Keratinocyte (primary cell): ENCODE measurements at regions not wholly inside any gene's neighbourhood (a gene's known extent, or its start where the extent isn't known, plus 50 kb on each side); places are given as distances from the start of the nearest gene placed in this dataset.

Experiments
- DNase-seq: peaks from one replicate; pipeline ENCODE4 v3.0.0-alpha.2; 2011; ENCODE audit warnings: low read depth, missing footprints, low spot score
- FAIRE-seq: peaks from 2 replicates; lab custom pipeline; 2011; peaks lifted over from hg19 to GRCh38; lab: Jason Lieb, UNC
- H2AFZ ChIP-seq: 2 replicates; pipeline ENCODE4 v1.6.0; 2012; ENCODE audit warnings: low read length, control low read depth, inconsistent platforms; ENCODE audit not compliant: control insufficient read depth
- H3K27ac ChIP-seq: 2 replicates; pipeline ENCODE4 v1.5.1; 2011; ENCODE audit warnings: low read length; ENCODE audit not compliant: control insufficient read depth, insufficient read depth
- H3K27me3 ChIP-seq: 3 replicates; pipeline ENCODE4 v1.6.0; 2011; ENCODE audit warnings: low read length; ENCODE audit not compliant: control insufficient read depth, insufficient read depth; ENCODE audit errors: extremely low read depth
- H3K36me3 ChIP-seq, 2 experiments: 2 replicates in 1 of 2; 3 replicates in 1 of 2; pipeline ENCODE4 v1.5.1; 2011; ENCODE audit warnings: low read length in 2 of 2, mild to moderate bottlenecking in 1 of 2; ENCODE audit not compliant: control insufficient read depth in 2 of 2, insufficient read depth in 2 of 2; ENCODE audit errors: extremely low read depth in 1 of 2
- H3K4me1 ChIP-seq: 3 replicates; pipeline ENCODE4 v1.5.1; 2011; ENCODE audit warnings: low read length; ENCODE audit not compliant: control insufficient read depth, insufficient read depth; ENCODE audit errors: extremely low read depth
- H3K4me2 ChIP-seq: 3 replicates; pipeline ENCODE4 v1.6.0; 2011; ENCODE audit warnings: low read depth, low read length; ENCODE audit not compliant: control insufficient read depth, insufficient read depth; ENCODE audit errors: extremely low read depth
- H3K4me3 ChIP-seq, 3 experiments: fragments of 200-600 bp in 1 of 3; sonication (generic) in 1 of 3; 2 replicates in 2 of 3; 3 replicates in 1 of 3; pipeline ENCODE4 v1.5.1; 2011 to 2016; ENCODE audit warnings: low read length in 3 of 3, mild to moderate bottlenecking in 3 of 3, control low read depth in 2 of 3, inconsistent platforms in 1 of 3, low read depth in 1 of 3, mixed read lengths in 1 of 3, mixed run types in 1 of 3, moderate library complexity in 1 of 3; ENCODE audit not compliant: control insufficient read depth in 2 of 3, insufficient read depth in 2 of 3; ENCODE audit errors: extremely low read depth in 1 of 3
- H3K79me2 ChIP-seq: 2 replicates; pipeline ENCODE4 v1.6.0; 2012; ENCODE audit warnings: low read length; ENCODE audit not compliant: control insufficient read depth, insufficient read depth
- H3K9ac ChIP-seq: 3 replicates; pipeline ENCODE4 v1.6.0; 2011; ENCODE audit warnings: low read length; ENCODE audit not compliant: control insufficient read depth, insufficient read depth; ENCODE audit errors: extremely low read depth
- H3K9me1 ChIP-seq: 3 replicates; pipeline ENCODE4 v1.6.0; 2011; ENCODE audit warnings: low read length; ENCODE audit not compliant: control insufficient read depth, insufficient read depth; ENCODE audit errors: extremely low read depth
- H3K9me3 ChIP-seq: 2 replicates; pipeline ENCODE4 v1.5.1; 2012; ENCODE audit warnings: low read depth, low read length; ENCODE audit not compliant: control insufficient read depth
- H4K20me1 ChIP-seq: 3 replicates; pipeline ENCODE4 v1.6.0; 2011; ENCODE audit warnings: low read length; ENCODE audit not compliant: control insufficient read depth, insufficient read depth; ENCODE audit errors: extremely low read depth
- CTCF ChIP-seq, 3 experiments: IDR thresholded peaks in 1 of 3; conservative IDR thresholded peaks in 1 of 3; optimal IDR thresholded peaks in 1 of 3; 2 replicates in 2 of 3; 3 replicates in 1 of 3; pipeline versions ENCODE3 to v1.5.1; 2011; ENCODE audit warnings: low read length in 3 of 3, mild to moderate bottlenecking in 3 of 3, moderate library complexity in 2 of 3, control low read depth in 1 of 3, inconsistent platforms in 1 of 3; ENCODE audit not compliant: insufficient read depth in 2 of 3; ENCODE audit errors: extremely low read depth in 1 of 3
- EZH2 ChIP-seq: IDR thresholded peaks from one replicate; pipeline ENCODE4 v1.6.1; 2012; ENCODE audit warnings: inconsistent platforms, mild to moderate bottlenecking, low read length, moderate library complexity
- dilution Hi-C: fragments of 300-500 bp; cut with MboI; formaldehyde crosslinking; loops from one replicate; pipeline ENCODE4 v1.7.0; 2020; ENCODE audit warnings: low sequenced_read_pairs; ENCODE audit not compliant: extremely low pct_ligation_motif_present

GRCh38 chr1:2927393-2928360 is 93.6 kb upstream of the ACTRT2 start:
- Histone ChIP-seq H3K36me3 (no peaks in the 10 kb centered on the region), H3K79me2 (no peaks in the 10 kb centered on the region), H4K20me1 (no peaks in the 10 kb centered on the region), H3K27me3 (no peaks in the 10 kb centered on the region), H3K9ac (no peak overlapping the region), H3K4me2 (no peak overlapping the region), H3K9me1 (no peaks in the 10 kb centered on the region), H3K4me1 (no peaks in the 10 kb centered on the region), H3K27ac (no peak overlapping the region), H3K9me3 (peaks cover 16% of the 10 kb centered on the region), H3K4me3 (no peak overlapping the region), H2AFZ (no peak overlapping the region)
- dilution Hi-C loops = no loop called here
- FAIRE-seq (no peak), DNase-seq (no peak)
- TF ChIP-seq CTCF (optimal IDR thresholded peaks at IDR 0.05 in 1 of 3, IDR thresholded peaks at IDR 0.05 in 1 of 3, conservative IDR thresholded peaks at IDR 0.05 in 1 of 3; ENCODE audit: extremely low read depth in 1 of 3, insufficient read depth in 2 of 3, low read length in 3 of 3) (no peak), EZH2 (no peak)

DNA sequence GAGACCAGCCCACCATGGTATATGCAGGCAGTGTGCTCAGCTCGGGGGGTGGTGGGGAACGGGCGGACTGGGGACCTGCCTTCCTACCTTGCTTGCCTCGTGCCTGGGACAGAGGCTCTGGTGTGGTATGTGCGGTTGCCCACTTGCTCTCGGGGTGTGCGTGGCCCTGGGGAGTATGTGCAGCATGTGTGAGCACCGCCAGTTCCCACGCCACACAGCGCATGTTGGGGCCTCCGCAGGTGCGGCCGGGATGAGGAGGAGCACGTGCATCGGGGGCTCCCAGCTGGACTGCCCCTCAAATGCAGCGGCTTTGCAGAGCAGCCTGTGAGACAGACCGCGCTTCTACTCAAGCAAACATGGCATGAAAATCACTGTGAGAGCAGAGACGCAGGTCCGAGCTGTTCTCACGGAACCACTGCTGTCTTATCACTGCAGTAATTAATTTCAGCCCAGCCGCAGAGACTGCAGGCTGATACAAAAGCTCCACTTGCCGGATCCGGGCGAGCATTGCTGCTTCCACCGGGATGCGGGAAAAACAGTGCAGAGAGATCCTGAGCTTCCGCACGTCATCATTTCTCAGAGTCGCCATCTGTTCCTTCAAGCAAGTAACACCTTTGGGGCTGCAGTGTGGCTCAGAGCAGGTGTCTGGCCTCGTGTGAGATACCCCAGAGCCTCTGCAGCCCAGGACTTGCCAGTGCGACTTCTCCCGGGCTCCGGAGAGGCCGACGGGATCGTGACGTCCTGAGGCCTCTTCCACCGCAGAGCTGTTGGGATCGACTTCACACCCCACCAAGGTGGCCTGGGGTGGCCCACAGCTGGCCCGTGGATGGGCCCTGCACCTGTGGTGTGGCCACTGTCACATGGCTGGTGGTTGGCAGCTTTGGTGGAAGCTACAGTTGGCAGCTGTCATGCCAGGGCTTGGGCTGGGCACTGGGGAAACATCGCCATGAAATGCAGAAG is 92.6 kb upstream of the ACTRT2 start:
- no peaks in the 10 kb centered on the region for H3K4me1 ChIP-seq

More for the DNA sequence above, 92.6 kb upstream of the ACTRT2 start:
- H3K36me3 ChIP-seq = no peaks in the 10 kb centered on the region
- TF ChIP-seq EZH2 (no peak), CTCF (optimal IDR thresholded peaks at IDR 0.05 in 1 of 3, IDR thresholded peaks at IDR 0.05 in 1 of 3, conservative IDR thresholded peaks at IDR 0.05 in 1 of 3; ENCODE audit: extremely low read depth in 1 of 3, insufficient read depth in 2 of 3, low read length in 3 of 3) (no peak)
- H2AFZ ChIP-seq = no peak overlapping the region
- no peak overlapping the region for H3K9ac ChIP-seq
- no peaks in the 10 kb centered on the region for H3K79me2 ChIP-seq
- FAIRE-seq (no peak), DNase-seq (no peak)
- H3K4me2 ChIP-seq = no peak overlapping the region
- H4K20me1 ChIP-seq = no peaks in the 10 kb centered on the region
- H3K9me1 ChIP-seq = no peaks in the 10 kb centered on the region
- no peak overlapping the region for H3K4me3 ChIP-seq
- H3K9me3 ChIP-seq = peaks cover 15% of the 10 kb centered on the region
- no peak overlapping the region for H3K27ac ChIP-seq
- H3K27me3 ChIP-seq = no peaks in the 10 kb centered on the region
- dilution Hi-C loops = no loop called here
